ENCODE measurements at regions not wholly inside any gene's neighbourhood (a gene's known extent, or its start where the extent isn't known, plus 50 kb on each side); places are given as distances from the start of the nearest gene placed in this dataset.

- DNase-seq, result no peak
- intact Hi-C loops (cut with DNase I), result no loop called here
- H3K36me3 ChIP-seq, result no peaks in the 10 kb centered on the region
- no peaks in the 10 kb centered on the region for H3K27me3 ChIP-seq
- H3K4me1 ChIP-seq, result no peaks in the 10 kb centered on the region
- TF ChIP-seq POLR2A (IDR thresholded peaks at IDR 0.05), result no peak
- TF ChIP-seq CTCF (IDR thresholded peaks at IDR 0.05), result no peak
- H3K27ac ChIP-seq, result no peak overlapping the region
- 73 to 85% methylated on average over 15 to 20 of the region's 20 CpGs for WGBS, 2 donors
- H3K9me3 ChIP-seq, result no peaks in the 10 kb centered on the region
- no peak overlapping the region for H3K4me3 ChIP-seq
Observed at GRCh38 chr10:128907155-128907941, 559.7 kb upstream of the MGMT start.

- H3K36me3 ChIP-seq, result no peaks in the 10 kb centered on the region
- no peak for DNase-seq
- H3K4me3 ChIP-seq, result no peak overlapping the region
- TF ChIP-seq CTCF (IDR thresholded peaks at IDR 0.05), result no peak
- no peaks in the 10 kb centered on the region for H3K9me3 ChIP-seq
- intact Hi-C loops (cut with DNase I), result no loop called here
- H3K27ac ChIP-seq, result no peak overlapping the region
- 20 to 28% methylated on average over 6 of the region's 6 CpGs for WGBS, 2 donors
- H3K4me1 ChIP-seq, result no peaks in the 10 kb centered on the region
- no peaks in the 10 kb centered on the region for H3K27me3 ChIP-seq
Observed at GRCh38 chr10:128908099-128908498, 558.9 kb upstream of the MGMT start.

- no peak for TF ChIP-seq CTCF (IDR thresholded peaks at IDR 0.05)
- no peak for TF ChIP-seq POLR2A (IDR thresholded peaks at IDR 0.05)
- 71 to 72% methylated on average over 4 of the region's 4 CpGs for WGBS, 2 donors
- Histone ChIP-seq H3K4me1 (no peaks in the 10 kb centered on the region), H3K27me3 (no peaks in the 10 kb centered on the region), H3K9me3 (no peaks in the 10 kb centered on the region), H3K36me3 (no peaks in the 10 kb centered on the region), H3K4me3 (no peak overlapping the region), H3K27ac (no peak overlapping the region)
- intact Hi-C loops (cut with DNase I), result no loop called here
- no peak for DNase-seq
Observed at GRCh38 chr10:128908499-128908898, 558.5 kb upstream of the MGMT start.

GRCh38 chr10:128912568-128913311 is 554.3 kb upstream of the MGMT start:
- Histone ChIP-seq H3K36me3 (no peaks in the 10 kb centered on the region), H3K9me3 (peaks cover 0 to 11% (median 0%) of the 10 kb centered on the region in 3 donors), H3K27ac (no peak overlapping the region), H3K27me3 (no peaks in the 10 kb centered on the region), H3K4me1 (no peaks in the 10 kb centered on the region), H3K4me3 (no peak overlapping the region)
- no peak for DNase-seq
- intact Hi-C loops (cut with DNase I), result no loop called here
- 48 to 51% methylated on average over 5 to 6 of the region's 6 CpGs for WGBS, 2 donors
- TF ChIP-seq POLR2A (IDR thresholded peaks at IDR 0.05), result no peak
- no peak for TF ChIP-seq CTCF (IDR thresholded peaks at IDR 0.05)

- Histone ChIP-seq H3K27ac (no peak overlapping the region), H3K4me3 (no peak overlapping the region), H3K36me3 (no peaks in the 10 kb centered on the region), H3K9me3 (peaks cover 0 to 11% (median 0%) of the 10 kb centered on the region in 3 donors), H3K27me3 (no peaks in the 10 kb centered on the region), H3K4me1 (no peaks in the 10 kb centered on the region)
- 82 to 84% methylated on average over 6 to 8 of the region's 9 CpGs for WGBS, 2 donors
- TF ChIP-seq CTCF (IDR thresholded peaks at IDR 0.05) (no peak), POLR2A (IDR thresholded peaks at IDR 0.05) (no peak)
- intact Hi-C loops (cut with DNase I), result no loop called here
- DNase-seq, result no peak
Observed at GRCh38 chr10:128914681-128915080, 552.4 kb upstream of the MGMT start.
